ENCODE measurements at regions not wholly inside any gene's neighbourhood (a gene's known extent, or its start where the extent isn't known, plus 50 kb on each side); places are given as distances from the start of the nearest gene placed in this dataset.
"Not testable (repeated sequence)": the region's sequence is repeated elsewhere in the genome, so short reads cannot be mapped to it uniquely, and the experiment has no call there.

DNA sequence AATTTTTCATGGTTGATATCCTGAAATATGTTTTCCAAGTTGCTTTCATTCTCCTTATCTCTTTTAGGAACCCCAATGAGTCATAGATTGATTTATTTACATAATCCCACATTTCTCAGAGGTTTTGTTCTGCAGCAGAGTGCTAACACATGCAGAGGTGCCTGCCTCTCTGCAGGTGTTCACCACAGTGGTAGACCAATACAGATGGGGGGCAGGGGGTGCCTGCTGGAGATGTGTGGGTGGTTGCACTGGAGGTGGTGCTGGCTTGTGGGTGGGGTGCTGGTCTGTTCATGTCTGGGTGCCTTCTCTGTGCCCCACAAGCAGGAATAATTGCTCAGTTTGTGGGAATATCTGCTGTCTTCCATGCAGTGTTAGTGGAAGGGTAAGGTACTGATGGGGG is 131.1 kb downstream of the JRKL start:
- no peak for DNase-seq

- DNase-seq, result no peak
Measured at GRCh38 chr11:96523656-96524055, 133.8 kb downstream of the JRKL start.

DNA sequence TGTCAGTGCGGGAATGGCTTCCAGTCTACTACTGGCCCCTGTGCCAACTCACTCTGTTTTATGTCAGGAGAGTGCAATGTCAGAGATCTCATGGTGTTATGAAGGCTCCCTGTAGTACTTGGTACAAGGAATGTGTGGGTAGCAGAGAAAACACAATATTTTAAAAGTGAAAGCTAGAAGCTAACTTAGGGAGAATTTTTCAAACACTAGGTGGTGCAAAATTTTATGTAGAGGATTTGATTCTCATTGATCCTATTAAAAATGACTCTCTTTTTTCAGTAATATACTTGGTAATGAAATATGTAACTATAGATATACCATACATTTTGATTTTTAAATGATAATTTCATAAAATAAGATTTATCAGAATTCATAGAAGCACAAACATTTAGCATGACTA is 134.7 kb downstream of the JRKL start:
- DNase-seq, result no peak

DNA sequence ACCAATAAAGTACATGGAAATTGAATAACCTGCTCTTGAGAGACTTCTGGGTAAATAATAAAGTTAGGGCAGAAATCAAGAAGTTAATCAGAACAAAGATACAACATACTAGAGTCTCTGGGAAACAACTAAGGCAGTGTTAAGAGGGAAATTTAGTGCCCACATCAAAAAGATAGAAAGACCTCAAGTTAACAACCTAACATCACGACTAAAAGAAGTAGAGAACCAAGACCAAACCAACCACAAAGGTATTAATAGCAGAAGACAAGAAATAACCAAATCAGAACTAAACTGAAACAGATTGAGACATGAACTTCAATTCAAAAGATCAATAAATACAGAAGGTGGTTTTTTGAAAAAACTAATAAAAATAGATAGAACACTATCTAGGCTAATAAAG is 140.7 kb downstream of the JRKL start:
- DNase-seq, result no peak

DNA sequence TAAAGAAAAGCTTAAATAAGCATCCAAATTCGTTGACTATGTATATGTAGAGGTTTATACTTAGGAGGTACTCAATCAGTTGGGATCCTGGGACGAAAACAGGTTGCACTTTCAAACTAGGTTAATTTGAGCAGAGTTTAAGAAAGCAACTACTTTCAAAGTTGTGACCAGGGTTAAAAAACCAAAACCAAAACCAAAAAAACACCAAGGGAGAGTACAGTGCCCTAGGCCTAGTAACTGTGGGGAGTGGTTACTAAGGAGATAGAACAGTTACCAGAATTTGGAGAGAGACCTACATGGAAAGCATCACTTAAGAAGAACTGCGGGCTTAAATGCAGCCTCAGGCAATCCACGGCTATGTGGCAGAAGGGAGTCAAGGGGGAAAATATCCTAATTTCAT is 148.3 kb downstream of the JRKL start:
- DNase-seq, result no peak

DNA sequence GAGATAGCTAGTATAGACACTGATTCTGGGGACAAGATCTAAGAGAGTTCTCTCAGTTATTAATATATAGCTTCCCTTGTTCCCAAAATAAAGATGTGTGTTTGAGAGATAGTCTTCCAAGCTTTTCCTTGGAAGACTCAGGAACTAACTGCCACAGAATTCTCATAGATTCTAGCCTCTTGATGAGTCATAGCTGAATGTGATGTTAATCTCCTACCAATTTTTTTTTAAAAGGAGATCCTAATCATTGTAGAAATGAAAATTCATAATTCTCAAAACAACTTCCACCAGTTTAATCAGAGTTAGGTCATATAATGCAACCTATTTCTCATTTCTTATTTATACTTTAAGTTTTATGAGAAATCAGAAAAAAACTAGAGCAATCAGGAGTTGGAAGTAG is 148.8 kb downstream of the JRKL start:
- no peak for DNase-seq

DNA sequence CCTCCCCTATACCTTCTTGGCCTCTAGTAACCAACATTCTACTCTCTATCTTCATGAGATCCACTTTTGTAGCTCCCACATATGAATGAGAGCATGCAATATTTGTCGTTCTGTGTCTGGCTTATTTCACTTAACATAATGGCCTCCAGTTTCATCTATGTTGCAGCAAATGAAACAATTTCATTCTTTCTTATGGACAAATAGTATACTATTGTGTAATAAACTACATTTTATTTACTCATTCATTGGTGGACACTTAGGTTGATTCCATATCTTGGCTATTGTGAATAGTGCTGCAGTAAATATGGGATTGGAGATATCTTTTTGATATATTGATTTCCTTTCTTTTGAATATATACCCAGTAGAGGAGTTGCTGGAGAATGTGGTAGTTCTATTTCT is 151.1 kb downstream of the JRKL start:
- no peak for DNase-seq

- no peak for DNase-seq
Measured at GRCh38 chr11:96543177-96543576, 153.4 kb downstream of the JRKL start.

DNA sequence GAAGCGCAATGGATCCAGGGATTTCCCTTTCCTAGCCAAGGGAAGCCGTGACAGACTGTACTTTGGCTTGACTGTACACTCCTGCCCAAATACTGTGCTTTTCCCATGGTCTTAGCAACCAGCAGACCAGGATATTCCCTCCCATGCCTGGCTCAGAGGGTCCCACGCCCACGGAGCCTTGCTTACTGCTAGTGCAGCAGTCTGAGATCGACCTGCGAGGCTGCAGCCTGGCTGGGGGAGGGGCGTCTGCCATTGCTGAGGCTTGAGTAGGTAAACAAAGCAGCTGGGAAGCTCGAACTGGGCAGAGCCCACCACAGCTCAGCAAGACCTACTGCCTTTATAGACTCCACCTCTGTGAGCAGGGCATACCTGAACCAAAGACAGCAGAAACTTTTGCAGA is 155.4 kb downstream of the JRKL start:
- not testable (repeated sequence) for DNase-seq

DNA sequence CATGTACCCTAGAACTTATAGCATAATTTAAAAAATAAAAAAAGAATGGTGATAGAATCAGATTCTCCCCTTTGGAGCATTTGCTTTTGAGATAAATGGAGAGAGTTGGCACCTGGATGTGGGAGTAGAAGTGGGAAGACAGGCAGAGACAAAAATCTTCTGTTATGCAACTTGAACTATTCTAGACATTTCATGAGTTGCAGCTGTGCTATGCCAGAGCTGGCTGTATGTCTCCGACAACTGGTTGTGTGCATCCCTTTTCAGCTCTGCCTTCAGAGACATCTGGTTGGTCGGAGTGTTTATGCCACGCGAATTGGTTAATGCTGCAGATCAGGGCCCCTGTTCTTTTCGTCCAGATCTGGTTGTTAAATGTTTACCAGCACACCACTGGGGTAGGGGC is 161.3 kb downstream of the JRKL start:
- DNase-seq, result no peak

DNA sequence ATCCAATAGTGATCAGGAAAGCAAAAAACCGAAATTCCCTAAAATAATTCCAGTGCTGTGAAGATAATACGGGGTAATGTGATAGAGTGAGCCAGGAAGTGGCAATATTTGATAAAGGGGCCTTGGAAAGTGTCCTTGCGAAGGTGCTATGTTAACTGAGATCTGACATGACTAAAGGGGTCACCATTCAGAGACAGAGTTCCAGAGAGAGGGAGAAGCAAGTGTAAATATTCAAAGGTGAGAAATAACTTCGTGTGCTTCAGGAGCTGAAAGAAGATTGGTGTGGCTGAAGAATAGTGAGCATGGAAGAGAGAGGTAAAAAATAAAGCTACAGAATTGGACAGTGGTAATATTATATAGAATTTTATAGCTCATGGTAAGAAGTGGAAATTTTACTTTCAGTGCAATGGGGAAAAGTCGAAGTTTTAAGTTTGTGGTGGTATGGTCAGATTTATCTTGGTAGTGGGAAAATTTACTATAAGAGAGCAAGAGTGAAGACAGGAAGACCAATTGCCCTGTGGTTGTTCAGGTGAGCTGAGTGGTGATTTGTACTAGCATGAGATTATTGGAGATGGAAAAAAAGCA is 164.5 kb downstream of the JRKL start:
- DNase-seq, result no peak

DNA sequence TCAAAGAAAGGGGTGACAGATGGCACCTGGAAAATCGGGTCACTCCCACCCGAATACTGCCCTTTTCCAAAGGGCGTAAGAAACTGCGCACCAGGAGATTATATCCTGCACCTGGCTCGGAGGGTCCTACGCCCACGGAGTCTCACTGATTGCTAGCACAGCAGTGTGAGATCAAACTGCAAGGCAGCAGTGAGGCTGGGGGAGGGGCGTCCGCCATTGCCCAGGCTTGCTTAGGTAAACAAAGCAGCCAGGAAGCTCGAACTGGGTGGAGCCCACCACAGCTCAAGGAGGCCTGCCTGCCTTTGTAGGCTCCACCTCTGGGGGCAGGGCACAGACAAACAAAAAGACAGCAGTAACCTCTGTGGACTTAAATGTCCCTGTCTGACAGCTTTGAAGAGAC is 166.0 kb downstream of the JRKL start:
- DNase-seq, result not testable (repeated sequence)

- not testable (repeated sequence) for DNase-seq
Measured at GRCh38 chr11:96560727-96561126, 170.9 kb downstream of the JRKL start.

GRCh38 chr11:96567176-96567575 is 177.4 kb downstream of the JRKL start:
- DNase-seq, result no peak

DNA sequence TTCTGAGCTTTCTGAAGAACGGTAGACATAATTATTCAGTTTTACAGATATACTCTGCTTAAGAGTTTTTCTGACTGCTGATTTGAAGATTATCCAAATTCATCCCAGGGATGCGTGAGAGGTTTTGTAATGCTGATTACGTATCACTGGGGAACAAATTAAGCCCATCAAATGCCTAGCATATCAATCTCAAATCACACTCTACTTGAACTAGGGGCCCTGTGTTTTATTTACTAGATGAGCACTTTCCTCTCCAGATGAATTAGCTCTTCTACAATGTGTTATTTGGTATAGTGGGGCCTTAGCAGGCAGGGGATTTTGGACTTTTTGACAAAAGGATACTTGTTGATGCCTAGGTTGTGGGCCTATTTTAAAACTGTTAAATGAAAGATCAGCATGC is 177.9 kb downstream of the JRKL start:
- DNase-seq, result no peak

- DNase-seq, result no peak
Measured at GRCh38 chr11:96576383-96576782, 186.6 kb downstream of the JRKL start.

GRCh38 chr11:96578379-96578778 is 188.6 kb downstream of the JRKL start:
- DNase-seq, result no peak

DNA sequence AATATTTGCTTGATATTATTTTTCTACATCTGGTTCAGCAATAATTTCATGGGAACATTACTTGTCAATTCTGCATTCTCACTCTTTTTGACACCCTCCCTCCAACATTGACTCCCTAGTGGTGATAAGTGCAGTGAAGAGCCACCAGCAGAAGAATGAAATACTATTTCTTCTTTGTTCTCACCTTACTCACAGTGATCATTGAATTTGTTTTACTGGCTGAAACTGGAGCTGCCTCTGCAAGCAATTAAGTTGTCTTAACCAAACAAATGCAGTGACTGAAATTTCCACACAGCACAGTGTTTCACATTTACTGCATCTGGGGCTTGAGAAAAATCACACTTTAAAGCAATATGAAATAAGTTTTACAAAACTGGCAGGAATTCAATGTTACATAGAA is 189.8 kb downstream of the JRKL start:
- no peak for DNase-seq

DNA sequence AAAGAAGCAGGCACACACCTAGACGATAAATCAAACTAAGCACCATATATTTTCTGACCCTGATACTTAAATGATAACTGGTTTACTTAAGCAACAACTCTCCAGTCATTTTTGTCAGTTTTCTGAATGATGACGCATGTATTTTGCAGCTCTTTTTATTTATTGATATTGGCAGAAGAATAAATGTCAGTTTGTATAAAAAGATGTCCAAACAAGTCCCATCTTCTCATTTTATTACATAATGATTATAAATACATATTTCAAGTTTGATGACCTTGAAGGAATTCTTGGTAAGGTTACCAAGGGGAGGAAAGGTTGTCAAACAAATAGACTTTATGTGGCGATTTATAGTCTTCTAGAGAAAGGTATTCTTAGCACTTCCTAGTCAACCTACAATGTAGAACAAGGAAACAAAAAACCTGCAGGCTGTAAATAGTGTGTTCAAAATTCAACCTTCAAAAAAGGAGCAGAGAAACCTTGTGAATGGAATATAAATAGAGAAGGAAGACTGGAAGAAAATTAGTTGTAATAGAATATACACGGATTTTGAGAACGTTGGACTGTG is 190.7 kb downstream of the JRKL start:
- DNase-seq, result no peak

DNA sequence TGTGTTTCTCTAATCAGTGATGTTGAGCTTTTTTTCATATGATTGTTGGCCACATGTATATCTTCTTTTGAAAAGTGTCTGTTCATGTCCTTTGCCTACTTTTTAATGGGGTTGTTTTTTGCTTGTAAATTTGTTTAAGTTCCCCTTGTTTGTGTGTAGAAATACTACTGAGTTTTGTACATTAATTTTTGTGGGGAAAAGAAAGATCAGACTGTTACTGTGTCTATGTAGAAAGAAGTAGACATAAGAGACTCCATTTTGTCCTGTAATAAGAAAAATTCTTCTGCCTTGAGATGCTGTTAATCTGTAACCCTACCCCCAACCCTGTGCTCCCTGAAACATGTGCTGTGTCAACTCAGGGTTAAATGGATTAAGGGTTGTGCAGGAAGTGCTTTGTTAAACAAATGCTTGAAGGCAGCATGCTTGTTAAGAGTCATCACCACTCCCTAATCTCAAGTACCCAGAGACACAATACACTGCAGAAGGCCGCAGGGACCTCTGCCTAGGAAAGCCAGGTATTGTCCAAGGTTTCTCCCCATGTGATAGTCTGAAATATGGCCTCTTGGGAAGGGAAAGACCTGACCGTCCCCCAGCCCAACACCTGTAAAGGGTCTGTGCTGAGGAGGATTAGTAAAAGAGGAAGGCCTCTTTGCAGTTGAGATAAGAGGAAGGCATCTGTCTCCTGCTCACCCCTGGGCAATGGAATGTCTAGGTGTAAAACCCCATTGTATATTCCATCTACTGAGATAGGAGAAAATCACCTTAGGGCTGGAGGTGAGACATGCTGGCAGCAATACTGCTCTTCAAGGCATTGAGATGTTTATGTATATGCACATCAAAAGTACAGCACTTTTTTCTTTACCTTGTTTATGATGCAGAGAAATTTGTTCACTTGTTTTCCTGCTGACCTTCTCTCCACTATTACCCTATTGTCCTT is 196.4 kb downstream of the JRKL start:
- DNase-seq, result not testable (repeated sequence)

DNA sequence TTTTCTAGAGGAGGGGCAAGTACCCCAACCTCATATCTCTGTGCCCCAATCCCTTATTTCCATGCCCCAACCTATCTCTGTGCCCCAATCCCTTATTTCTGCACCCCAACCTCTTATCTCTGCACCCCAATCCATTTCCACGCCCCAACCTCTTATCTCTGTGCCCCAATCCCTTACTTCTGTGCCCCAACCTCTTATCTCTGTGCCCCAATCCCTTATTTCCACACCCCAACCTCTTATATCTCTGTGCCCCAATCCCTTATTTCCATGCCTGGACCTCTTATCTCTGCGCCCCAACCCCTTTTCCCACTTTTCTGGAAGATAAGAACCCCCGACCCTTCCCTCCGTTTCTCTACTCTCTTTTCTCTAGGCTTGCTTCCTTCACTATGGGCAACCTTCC is 199.0 kb downstream of the JRKL start:
- DNase-seq, result not testable (repeated sequence)

GRCh38 chr11:96595011-96595410 is 205.2 kb downstream of the JRKL start:
- no peak for DNase-seq

DNA sequence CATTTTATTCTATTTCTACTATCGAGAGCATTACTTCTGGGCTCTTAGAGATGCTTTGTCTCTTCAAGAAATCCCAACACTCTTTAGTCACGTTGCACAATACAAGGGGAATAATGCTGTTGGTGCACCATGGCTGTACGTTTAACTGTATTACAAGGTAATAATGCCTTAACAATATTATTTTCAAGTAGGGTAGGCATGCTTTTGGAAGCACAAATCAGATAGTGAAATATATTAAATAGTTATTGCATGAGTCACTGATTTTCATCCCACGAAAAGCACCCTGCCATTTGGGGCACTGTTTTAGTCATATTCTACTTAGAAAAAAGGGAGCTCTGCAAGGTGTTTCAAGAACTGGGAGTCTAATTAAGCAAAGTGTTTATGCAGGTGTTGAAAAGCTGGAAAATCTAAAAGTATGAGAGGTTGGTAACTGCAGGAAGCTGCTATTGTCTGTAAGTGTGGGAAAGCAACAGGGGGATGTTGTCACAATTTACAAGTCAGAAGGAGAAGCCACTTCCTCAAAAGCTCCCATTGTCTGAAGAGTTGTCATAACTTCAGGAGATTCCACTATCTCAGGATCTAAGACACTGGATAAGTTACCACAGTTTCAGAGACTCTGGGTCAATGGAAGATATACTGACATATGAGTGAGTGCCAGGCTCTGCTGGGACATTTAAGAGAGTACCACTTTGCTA is 218.2 kb downstream of the JRKL start:
- no peak for DNase-seq
